Coronary artery (tissue), 2 donors: ENCODE measurements at regions not wholly inside any gene's neighbourhood (a gene's known extent, or its start where the extent isn't known, plus 50 kb on each side); places are given as distances from the start of the nearest gene placed in this dataset.

ENCODE experiments used
- DNase-seq: peaks from one replicate; pipeline ENCODE4 v3.0.0-alpha.2; 2017; ENCODE audit warnings: low spot score
- H3K27ac ChIP-seq, 2 donors: fragments of 200-600 bp; sonication (generic); one replicate each; pipeline ENCODE4 v1.5.1; 2016 to 2019
- H3K4me3 ChIP-seq: fragments of 200-600 bp; sonication (generic); 2 replicates; pipeline ENCODE4 v1.5.1; 2016; ENCODE audit warnings: mild to moderate bottlenecking, moderate library complexity
- TF ChIP-seq, protein P1 (sequence below): fragments of 200-600 bp; sonication (generic); IDR thresholded peaks from one replicate; pipeline ENCODE4 v1.5.1; 2019; ENCODE audit warnings: antibody characterized with exemption

DNA sequence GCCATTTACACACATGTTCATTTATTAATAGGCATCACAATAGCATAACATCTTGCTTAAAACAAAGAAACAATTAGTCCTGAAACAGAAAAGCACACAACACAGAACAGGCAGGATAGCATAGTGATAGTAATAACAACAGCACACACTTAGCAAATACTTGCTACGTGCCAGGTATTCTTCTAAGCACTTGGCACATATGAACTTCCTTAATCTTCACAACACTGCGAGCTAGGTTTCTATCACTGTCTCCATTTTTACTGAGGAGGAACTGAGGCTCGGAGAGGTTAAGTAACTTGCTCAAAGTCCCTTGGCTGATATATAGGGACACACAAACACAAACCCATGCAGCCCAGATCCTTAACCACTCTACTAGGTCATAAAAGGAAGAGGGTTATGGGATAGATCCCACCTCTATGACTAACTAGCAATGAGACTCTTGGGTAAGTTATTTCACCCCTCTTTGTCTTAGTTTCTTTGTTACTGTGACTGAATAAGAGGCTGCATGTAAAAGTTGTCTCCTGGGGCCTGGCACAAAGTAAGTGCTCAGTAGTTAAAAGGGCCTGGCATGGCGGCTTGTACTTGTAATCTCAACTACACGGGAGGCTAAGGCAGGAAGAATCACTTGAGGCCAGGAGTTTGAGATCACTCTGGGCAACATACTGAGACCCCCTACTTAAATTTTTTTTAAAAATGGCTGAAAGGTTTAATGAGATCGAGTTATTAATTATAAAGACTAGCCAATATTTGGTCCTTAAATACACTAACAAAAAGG lies 181.0 kb upstream of the RHOBTB1 start:
- Histone ChIP-seq H3K4me3 (no peak overlapping the region), H3K27ac (no peak overlapping the region)
- TF ChIP-seq, protein P1, sequence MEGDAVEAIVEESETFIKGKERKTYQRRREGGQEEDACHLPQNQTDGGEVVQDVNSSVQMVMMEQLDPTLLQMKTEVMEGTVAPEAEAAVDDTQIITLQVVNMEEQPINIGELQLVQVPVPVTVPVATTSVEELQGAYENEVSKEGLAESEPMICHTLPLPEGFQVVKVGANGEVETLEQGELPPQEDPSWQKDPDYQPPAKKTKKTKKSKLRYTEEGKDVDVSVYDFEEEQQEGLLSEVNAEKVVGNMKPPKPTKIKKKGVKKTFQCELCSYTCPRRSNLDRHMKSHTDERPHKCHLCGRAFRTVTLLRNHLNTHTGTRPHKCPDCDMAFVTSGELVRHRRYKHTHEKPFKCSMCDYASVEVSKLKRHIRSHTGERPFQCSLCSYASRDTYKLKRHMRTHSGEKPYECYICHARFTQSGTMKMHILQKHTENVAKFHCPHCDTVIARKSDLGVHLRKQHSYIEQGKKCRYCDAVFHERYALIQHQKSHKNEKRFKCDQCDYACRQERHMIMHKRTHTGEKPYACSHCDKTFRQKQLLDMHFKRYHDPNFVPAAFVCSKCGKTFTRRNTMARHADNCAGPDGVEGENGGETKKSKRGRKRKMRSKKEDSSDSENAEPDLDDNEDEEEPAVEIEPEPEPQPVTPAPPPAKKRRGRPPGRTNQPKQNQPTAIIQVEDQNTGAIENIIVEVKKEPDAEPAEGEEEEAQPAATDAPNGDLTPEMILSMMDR: no peak
- no peak for DNase-seq

- H3K27ac ChIP-seq: no peak overlapping the region
- TF ChIP-seq, protein P1: no peak
- no peak for DNase-seq
- no peak overlapping the region for H3K4me3 ChIP-seq
Observed at GRCh38 chr10:61120805-61121204, 176.8 kb upstream of the RHOBTB1 start.

- TF ChIP-seq, protein P1: no peak
- Histone ChIP-seq H3K4me3 (no peak overlapping the region), H3K27ac (no peak overlapping the region)
- no peak for DNase-seq
Observed at GRCh38 chr10:61119573-61119972, 175.6 kb upstream of the RHOBTB1 start.

GRCh38 chr10:61115897-61116296 lies 171.9 kb upstream of the RHOBTB1 start:
- H3K27ac ChIP-seq: no peak overlapping the region
- TF ChIP-seq, protein P1: no peak
- H3K4me3 ChIP-seq: no peak overlapping the region
- DNase-seq: no peak

GRCh38 chr10:61112771-61113170 lies 168.8 kb upstream of the RHOBTB1 start:
- TF ChIP-seq, protein P1: no peak
- H3K4me3 ChIP-seq: no peak overlapping the region
- H3K27ac ChIP-seq: no peak overlapping the region
- DNase-seq: no peak

- TF ChIP-seq, protein P1: no peak
- Histone ChIP-seq H3K27ac (no peak overlapping the region), H3K4me3 (no peak overlapping the region)
- no peak for DNase-seq
Observed at GRCh38 chr10:61110936-61111335, 167.0 kb upstream of the RHOBTB1 start.

DNA sequence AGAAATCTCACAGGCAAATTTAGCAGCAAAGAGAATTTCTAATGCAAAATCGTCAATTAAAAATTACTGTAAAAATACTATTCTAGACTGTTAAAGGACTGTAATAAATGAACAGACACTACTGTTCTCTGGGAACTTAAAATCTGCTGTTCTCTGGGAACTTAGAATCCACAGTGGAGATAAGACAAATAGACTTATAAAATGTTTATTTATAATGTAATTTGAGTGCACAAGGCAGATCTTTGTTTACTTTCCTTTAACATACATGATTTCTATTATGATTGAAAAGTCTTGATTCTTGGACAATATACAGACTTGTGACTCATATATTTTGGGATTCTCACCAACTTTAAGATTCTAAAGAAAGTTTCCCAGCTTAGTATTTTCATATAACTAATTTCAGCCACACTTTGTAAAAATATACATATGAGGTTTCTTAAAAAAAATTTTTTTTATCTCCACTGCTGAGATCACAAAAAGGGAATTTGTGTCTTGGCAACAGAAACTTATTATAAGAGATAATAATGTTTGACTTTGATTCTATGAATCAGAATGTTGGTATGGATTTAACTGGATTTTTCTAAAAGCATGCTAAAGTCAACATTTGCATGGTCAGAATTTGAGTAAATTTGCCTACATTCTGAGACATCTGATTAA lies 166.3 kb upstream of the RHOBTB1 start:
- no peak overlapping the region for H3K27ac ChIP-seq
- DNase-seq: no peak
- no peak overlapping the region for H3K4me3 ChIP-seq
- TF ChIP-seq, protein P1: no peak
